AG04449 (cell line): ENCODE measurements at regions not wholly inside any gene's neighbourhood (a gene's known extent, or its start where the extent isn't known, plus 50 kb on each side); places are given as distances from the start of the nearest gene placed in this dataset.

ENCODE experiments used
- CTCF ChIA-PET: fragments of 350-600 bp; formaldehyde crosslinking; extraction: SDS; loops from one replicate; lab custom pipeline; 2021; ENCODE audit warnings: antibody characterized with exemption; lab: Yijun Ruan, JAX
- POLR2A ChIA-PET: fragments of 400-600, 350-600 bp; formaldehyde crosslinking; extraction: SDS; loops from one replicate; lab custom pipeline; 2020; ENCODE audit warnings: antibody characterized with exemption, inconsistent platforms; lab: Yijun Ruan, JAX
- DNase-seq: peaks from one replicate; pipeline ENCODE4 v3.0.0-alpha.2; 2010; ENCODE audit warnings: low read depth, low spot score
- H3K4me3 ChIP-seq: 2 replicates; pipeline ENCODE4 v1.5.1; 2011; ENCODE audit warnings: low read depth, mild to moderate bottlenecking, control low read depth, low read length
- TF ChIP-seq, protein P1 (sequence below): IDR thresholded peaks from one replicate; pipeline ENCODE4 v1.5.1; 2011; ENCODE audit warnings: mild to moderate bottlenecking, moderate library complexity, low read length, control low read depth, inconsistent platforms; ENCODE audit not compliant: insufficient read depth; ENCODE audit errors: missing control alignments

DNA sequence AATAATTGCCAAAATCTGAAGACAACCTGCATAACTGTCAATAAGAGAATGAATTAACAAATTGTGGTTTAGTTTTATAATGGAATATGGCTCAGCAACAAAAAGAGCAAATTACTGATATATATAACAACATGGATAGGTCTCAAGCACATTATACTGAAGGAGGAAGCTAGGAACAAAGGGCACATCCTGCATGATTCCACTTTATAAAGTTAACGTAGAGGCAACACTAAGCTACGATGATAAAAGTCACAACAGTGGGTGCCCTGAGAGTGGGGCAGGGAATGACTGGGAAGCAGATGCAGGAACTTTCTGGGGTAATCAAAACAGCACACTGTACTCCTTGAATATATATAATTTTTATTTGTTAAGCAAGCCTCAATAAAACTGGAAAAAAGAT lies 165.2 kb downstream of the RMI1 start:
- no peak overlapping the region for H3K4me3 ChIP-seq
- DNase-seq = no peak
- TF ChIP-seq, protein P1, sequence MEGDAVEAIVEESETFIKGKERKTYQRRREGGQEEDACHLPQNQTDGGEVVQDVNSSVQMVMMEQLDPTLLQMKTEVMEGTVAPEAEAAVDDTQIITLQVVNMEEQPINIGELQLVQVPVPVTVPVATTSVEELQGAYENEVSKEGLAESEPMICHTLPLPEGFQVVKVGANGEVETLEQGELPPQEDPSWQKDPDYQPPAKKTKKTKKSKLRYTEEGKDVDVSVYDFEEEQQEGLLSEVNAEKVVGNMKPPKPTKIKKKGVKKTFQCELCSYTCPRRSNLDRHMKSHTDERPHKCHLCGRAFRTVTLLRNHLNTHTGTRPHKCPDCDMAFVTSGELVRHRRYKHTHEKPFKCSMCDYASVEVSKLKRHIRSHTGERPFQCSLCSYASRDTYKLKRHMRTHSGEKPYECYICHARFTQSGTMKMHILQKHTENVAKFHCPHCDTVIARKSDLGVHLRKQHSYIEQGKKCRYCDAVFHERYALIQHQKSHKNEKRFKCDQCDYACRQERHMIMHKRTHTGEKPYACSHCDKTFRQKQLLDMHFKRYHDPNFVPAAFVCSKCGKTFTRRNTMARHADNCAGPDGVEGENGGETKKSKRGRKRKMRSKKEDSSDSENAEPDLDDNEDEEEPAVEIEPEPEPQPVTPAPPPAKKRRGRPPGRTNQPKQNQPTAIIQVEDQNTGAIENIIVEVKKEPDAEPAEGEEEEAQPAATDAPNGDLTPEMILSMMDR = no peak
- POLR2A ChIA-PET = no interaction called here
- CTCF ChIA-PET = interaction anchor here (0.7 to 2.1 kb wide), 2 partner anchors 27 kb away, joined by 3 to 14 read pairs; no protein-coding TSS in a partner anchor

DNA sequence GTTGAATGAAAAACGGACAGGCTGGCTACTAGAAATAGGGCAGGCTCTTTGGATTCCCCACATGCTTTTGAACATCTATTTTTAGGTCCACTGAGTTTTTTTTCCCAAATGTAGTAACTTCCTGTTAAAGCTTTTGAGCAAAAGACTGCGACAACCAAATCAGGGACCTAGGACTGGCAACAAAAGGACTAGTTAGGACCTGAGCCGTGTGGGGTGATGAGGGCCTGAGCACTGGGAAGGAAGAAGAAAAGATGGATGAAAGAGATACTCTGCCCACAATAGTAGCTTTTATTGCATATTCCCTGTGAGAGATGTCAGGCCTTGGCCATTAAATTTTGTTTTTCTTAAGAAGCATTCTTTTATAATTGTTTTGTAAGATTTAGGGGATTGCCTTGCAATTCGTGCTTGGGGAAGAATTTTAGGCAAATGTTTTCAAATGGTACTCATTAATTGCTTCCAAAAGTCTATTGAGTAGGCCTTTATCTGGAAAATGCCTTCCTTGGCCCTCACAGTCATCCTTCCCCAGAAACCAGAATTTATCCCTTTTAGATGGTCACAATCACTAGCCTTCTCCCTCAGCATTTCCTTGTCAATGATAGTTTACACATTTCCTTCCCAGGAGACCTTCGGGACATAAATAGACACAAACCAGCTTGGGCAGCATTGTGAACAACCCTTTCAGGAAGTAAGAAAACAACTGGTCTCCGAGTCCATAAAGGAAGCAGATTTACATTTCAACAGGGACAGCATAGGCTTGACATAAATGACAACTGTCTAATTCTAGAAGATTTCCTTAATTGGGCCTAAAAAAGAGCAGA lies 166.5 kb downstream of the RMI1 start:
- POLR2A ChIA-PET = no interaction called here
- DNase-seq = no peak
- TF ChIP-seq, protein P1 = no peak
- CTCF ChIA-PET = interaction anchor here (2.1 kb wide), 1 partner anchor 26 kb away, joined by 14 read pairs; no protein-coding TSS in a partner anchor
- H3K4me3 ChIP-seq = no peak overlapping the region

DNA sequence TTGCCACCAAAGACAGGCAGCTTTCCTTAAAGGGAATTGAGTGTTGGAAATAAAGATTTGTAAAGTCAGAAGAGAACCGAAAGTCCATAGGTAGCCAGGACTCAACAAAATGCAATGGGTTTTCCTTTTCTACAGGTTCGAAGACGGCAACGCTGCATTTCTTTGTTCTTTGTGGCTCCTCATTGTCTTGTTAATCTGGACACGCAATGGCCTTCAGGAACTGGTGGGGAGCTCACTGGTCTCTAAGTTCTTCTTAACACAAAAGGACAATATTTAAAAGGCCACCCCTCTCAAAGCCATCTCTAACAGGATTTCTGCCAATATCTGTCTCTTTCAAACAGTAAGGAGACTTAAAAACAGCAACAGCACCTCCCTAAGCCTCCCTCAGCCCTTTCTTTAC lies 170.6 kb downstream of the RMI1 start:
- no peak overlapping the region for H3K4me3 ChIP-seq
- no peak for DNase-seq
- CTCF ChIA-PET = interaction anchor here (1.0 to 3.6 kb wide), 2 partner anchors 12 to 22 kb away, joined by 3 to 18 read pairs; no protein-coding TSS in a partner anchor
- POLR2A ChIA-PET = no interaction called here
- TF ChIP-seq, protein P1 = no peak

DNA sequence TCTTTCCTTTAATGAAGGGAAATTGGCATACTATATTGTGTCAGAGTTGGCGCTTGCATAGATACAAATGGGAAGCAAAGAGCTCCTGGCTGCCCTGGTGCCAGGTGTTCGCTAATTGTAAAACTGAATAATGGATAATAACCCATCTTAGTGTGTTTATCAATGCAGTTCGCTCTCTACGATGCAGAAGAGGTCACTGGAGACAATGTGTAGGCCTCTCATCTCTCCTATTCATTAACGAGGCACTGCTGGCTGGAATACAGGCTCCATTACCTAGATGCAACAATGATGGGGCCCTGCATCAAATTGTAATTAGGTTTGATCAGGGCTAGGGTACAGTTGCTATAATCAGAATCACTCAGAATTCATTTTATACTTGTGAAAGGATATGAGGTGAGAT lies 171.0 kb downstream of the RMI1 start:
- ChIA-PET CTCF (interaction anchor here (1.0 to 3.6 kb wide), 2 partner anchors 12 to 21 kb away, joined by 3 to 18 read pairs; no protein-coding TSS in a partner anchor), POLR2A (no interaction called here)
- no peak for DNase-seq
- TF ChIP-seq, protein P1 = no peak
- H3K4me3 ChIP-seq = no peak overlapping the region

DNA sequence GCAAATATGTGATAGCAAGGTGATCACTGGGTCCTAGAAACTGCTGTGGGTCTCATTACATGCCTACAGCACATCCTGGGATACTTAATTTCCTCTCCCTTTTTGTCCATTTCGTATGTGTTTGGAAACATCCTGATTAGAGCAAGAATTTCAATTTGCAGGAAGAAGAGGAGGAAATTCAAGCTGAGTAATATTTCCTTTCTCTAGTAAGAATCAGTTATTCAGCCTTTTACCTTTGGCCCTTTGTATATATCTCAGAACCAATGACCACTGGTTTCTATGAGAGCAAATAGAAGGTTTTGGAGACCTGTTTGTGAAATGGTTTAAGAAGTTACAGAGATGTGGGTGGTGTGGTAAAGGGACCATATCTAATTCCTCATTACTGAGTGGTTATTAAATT lies 171.6 kb downstream of the RMI1 start:
- ChIA-PET CTCF (interaction anchor here (3.6 kb wide), 1 partner anchor 21 kb away, joined by 18 read pairs; no protein-coding TSS in a partner anchor), POLR2A (no interaction called here)
- H3K4me3 ChIP-seq = no peak overlapping the region
- no peak for DNase-seq
- TF ChIP-seq, protein P1 = no peak

DNA sequence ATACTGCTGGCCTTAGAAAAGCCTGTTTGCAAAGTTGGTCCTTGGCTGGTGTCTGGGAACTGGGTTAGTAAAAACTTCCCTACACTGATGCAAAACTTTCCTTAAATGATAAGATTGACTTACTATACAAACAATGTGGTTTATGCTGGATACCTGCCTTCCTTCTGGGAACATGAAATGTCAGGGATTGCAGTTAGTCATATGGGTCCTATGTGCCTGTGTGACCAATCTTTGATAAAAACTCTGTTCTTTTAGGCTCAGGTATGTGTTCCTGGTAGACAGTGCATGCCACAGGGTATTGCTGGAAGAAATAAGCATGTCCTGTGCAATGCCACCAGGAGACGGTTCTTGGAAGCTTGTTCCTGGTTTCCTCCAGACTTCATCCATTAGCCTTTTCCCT lies 173.3 kb downstream of the RMI1 start:
- TF ChIP-seq, protein P1 = no peak
- DNase-seq = no peak
- POLR2A ChIA-PET = interaction anchor here (0.7 to 1.4 kb wide), 2 partner anchors 89 to 174 kb away, joined by 3 read pairs; partner anchors contain the start of gene HNRNPK
- H3K4me3 ChIP-seq = no peak overlapping the region
- CTCF ChIA-PET = interaction anchor here (1.5 to 3.6 kb wide), 2 partner anchors 19 kb away, joined by 18 to 20 read pairs; no protein-coding TSS in a partner anchor
